ENCODE measurements at regions not wholly inside any gene's neighbourhood (a gene's known extent, or its start where the extent isn't known, plus 50 kb on each side); places are given as distances from the start of the nearest gene placed in this dataset.
A peak's percentile ranks its signal among the peaks of the same experiment; 100 is the strongest.

DNA sequence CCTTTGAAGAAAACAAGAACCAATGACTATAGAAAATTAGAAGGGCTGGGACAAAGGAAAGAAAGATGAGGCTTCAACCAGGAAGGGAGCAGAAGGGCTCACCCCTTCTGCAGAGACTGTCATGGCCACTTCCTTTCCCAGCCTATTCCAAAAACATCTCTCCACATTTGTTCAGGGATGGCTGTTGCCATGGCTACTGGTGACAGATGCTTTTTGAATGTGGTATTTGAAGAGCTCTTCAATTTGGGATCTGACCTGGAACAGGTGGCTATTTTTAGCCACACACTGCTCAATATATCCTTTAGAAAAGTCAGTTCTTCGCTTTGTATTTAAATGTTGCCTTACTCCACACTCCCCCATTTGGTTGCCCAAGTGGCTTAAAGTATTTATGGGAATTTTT, 64.1 kb upstream of the LCLAT1 start:
- DNase-seq (ENCODE audit: low read depth), result no peak
- TF ChIP-seq, protein P1, sequence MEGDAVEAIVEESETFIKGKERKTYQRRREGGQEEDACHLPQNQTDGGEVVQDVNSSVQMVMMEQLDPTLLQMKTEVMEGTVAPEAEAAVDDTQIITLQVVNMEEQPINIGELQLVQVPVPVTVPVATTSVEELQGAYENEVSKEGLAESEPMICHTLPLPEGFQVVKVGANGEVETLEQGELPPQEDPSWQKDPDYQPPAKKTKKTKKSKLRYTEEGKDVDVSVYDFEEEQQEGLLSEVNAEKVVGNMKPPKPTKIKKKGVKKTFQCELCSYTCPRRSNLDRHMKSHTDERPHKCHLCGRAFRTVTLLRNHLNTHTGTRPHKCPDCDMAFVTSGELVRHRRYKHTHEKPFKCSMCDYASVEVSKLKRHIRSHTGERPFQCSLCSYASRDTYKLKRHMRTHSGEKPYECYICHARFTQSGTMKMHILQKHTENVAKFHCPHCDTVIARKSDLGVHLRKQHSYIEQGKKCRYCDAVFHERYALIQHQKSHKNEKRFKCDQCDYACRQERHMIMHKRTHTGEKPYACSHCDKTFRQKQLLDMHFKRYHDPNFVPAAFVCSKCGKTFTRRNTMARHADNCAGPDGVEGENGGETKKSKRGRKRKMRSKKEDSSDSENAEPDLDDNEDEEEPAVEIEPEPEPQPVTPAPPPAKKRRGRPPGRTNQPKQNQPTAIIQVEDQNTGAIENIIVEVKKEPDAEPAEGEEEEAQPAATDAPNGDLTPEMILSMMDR (IDR thresholded peaks at IDR 0.05; ENCODE audit: control insufficient read depth, extremely low read depth, insufficient read depth), result no peak
- H3K4me3 ChIP-seq (ENCODE audit: low read depth, low read length), result no peak overlapping the region

DNA sequence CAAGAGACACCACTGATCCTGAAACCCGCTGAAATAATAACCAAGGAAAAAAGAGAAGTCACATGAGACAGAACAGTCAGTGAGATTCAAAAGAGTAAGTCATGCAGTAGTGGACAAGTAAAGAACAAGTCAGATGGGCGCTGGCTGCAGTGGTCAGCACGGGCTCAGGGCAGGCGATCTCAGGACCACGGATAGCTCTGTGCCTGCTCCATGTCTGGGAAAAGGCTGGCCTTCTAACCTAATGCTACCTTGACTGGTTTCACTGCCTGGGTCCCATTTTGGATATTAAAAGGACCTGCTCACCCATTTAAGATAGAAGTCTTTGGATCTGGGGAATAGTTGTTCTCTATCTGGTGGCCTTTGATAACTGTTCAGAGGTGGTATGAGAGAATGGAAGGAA, 61.7 kb upstream of the LCLAT1 start:
- DNase-seq (ENCODE audit: low read depth), result no peak
- TF ChIP-seq, protein P1 (IDR thresholded peaks at IDR 0.05; ENCODE audit: control insufficient read depth, extremely low read depth, insufficient read depth), result no peak
- no peak overlapping the region for H3K4me3 ChIP-seq (ENCODE audit: low read depth, low read length)

DNA sequence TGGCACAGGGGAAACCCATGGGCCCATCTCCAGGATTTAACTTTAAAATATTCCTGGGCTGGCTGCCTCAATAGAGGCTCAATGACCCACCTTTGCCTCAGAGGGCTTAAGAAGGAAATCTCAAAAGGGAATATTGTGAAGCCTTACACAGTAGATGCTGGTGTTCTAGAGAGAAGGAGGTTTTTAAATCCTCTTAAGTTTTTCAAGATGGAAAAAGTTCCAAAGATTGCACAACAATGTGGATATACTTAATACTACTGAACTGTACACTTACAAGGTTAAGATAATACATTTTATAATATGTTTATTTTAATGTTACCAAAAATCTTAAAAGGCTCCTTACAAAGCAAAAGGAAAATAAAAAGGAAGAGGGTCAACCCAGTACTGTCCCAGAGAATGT, 54.9 kb upstream of the LCLAT1 start:
- DNase-seq (ENCODE audit: low read depth), result no peak
- TF ChIP-seq, protein P1 (IDR thresholded peaks at IDR 0.05; ENCODE audit: control insufficient read depth, extremely low read depth, insufficient read depth), result no peak
- no peak overlapping the region for H3K4me3 ChIP-seq (ENCODE audit: low read depth, low read length)

DNA sequence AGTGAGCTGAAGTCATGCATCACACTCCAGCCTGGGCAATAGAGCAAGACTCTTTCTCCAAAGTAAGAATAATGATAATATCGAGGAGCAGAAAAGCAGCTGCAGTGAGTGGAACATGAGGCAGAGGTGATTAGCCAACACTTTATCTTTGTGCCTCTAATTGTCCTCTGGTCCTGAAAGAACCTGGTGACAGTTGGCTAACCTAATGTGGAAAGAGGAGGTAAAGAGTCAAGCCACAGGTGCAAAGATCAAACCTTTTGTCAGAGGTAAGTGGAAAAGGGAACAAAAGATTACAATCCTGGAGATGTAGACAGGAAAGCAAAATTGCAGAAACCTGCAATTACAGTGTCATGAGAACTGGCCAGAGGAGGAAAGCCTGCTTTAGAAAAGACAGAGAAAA, 53.5 kb upstream of the LCLAT1 start:
- no peak for DNase-seq (ENCODE audit: low read depth)
- TF ChIP-seq, protein P1 (IDR thresholded peaks at IDR 0.05; ENCODE audit: control insufficient read depth, extremely low read depth, insufficient read depth), result no peak
- H3K4me3 ChIP-seq (ENCODE audit: low read depth, low read length), result no peak overlapping the region

DNA sequence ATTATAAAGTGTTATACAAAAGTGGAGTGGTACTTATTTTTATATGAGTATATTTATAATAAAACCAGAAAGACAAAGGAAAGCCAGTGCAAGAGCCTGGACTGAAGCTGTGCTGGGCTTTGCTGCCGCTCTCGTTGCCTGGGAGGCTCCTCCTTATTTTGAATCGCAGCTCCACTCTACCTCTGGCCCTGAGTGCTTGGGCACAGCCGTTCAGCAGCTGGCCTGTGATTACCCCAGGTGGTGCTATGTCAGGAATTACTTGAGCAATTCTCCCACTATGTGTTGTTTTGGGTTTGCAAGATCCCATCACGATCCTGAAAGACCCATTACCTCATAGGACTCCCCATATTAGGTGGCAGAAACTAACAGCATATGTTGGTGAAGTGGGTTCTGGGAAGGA, 53.0 kb upstream of the LCLAT1 start:
- TF ChIP-seq, protein P1 (IDR thresholded peaks at IDR 0.05; ENCODE audit: control insufficient read depth, extremely low read depth, insufficient read depth), result no peak
- no peak for DNase-seq (ENCODE audit: low read depth)
- no peak overlapping the region for H3K4me3 ChIP-seq (ENCODE audit: low read depth, low read length)

DNA sequence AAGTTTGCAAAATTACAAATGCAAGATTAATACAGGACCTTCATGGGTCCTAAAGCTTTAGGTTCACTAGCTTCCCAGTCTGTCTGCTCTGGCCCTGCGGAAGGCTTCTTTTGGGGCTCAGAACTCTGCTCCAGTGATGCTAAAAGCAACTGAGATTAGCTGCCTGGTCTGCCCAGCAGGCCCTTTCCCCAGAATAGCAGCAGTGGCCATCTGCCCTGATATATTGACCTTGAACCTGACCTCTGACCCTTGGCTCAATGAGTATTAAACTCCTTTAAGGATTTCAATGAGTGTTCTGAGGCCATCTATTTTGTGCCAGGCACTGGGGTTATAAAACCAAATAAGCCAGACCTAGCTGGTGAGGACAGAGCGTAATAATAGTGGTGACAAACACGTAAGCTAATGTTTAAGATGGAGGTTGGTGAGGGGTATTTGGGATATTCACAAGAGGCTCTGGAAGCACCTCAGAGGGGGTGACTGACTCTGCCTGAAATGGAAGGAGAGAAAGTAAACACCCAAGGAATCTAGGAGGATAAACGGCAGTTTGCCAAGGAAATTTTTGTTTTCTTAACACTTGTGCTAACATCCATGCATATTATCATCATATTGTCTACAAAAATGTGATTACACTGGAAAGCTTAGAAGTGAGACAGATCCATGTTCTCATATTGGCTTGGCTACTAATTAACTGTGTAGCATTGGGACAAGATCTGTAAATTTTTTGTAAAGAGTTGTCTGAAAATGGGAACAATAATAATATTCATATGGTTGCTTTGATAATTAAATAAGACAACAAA, 50.4 kb upstream of the LCLAT1 start:
- no peak overlapping the region for H3K4me3 ChIP-seq (ENCODE audit: low read depth, low read length)
- peak; percentile 38 for DNase-seq (ENCODE audit: low read depth)
- TF ChIP-seq, protein P1 (IDR thresholded peaks at IDR 0.05; ENCODE audit: control insufficient read depth, extremely low read depth, insufficient read depth), result no peak
